Glutamatergic neuron (in vitro differentiated cells): ENCODE measurements at regions not wholly inside any gene's neighbourhood (a gene's known extent, or its start where the extent isn't known, plus 50 kb on each side); places are given as distances from the start of the nearest gene placed in this dataset.

Source experiments
- DNase-seq: peaks from one replicate; pipeline ENCODE4 v3.0.0; 2022
- H3K27ac Mint-ChIP-seq: one replicate; pipeline ENCODE4 v1.8.0; 2020; ENCODE audit warnings: mild to moderate bottlenecking, mixed read lengths, inconsistent platforms; ENCODE audit not compliant: unreplicated experiment
- H3K27me3 Mint-ChIP-seq: one replicate; pipeline ENCODE4 v1.8.0; 2020; ENCODE audit warnings: mild to moderate bottlenecking, moderate library complexity, mixed read lengths, inconsistent platforms; ENCODE audit not compliant: unreplicated experiment
- H3K36me3 Mint-ChIP-seq: one replicate; pipeline ENCODE4 v1.8.0; 2020; ENCODE audit warnings: mild to moderate bottlenecking, mixed read lengths, inconsistent platforms; ENCODE audit not compliant: unreplicated experiment
- H3K4me1 Mint-ChIP-seq: one replicate; pipeline ENCODE4 v1.8.0; 2020; ENCODE audit warnings: mild to moderate bottlenecking, low read depth, mixed read lengths, inconsistent platforms; ENCODE audit not compliant: unreplicated experiment
- H3K4me3 Mint-ChIP-seq: one replicate; pipeline ENCODE4 v1.8.0; 2020; ENCODE audit warnings: mild to moderate bottlenecking, mixed read lengths, inconsistent platforms; ENCODE audit not compliant: unreplicated experiment
- H3K9me3 Mint-ChIP-seq: one replicate; pipeline ENCODE4 v1.8.0; 2020; ENCODE audit warnings: mild to moderate bottlenecking, moderate library complexity, mixed read lengths, inconsistent platforms; ENCODE audit not compliant: unreplicated experiment
- CTCF ChIP-seq: fragments of 200-600 bp; sonication (generic); IDR thresholded peaks from one replicate; pipeline ENCODE4 v1.5.0; 2021; ENCODE audit not compliant: partially characterized antibody, unreplicated experiment

GRCh38 chr21:41601573-41602368 lies 93.8 kb upstream of the TMPRSS2 start:
- DNase-seq, result no peak
- peaks cover 4% of the 10 kb centered on the region for H3K9me3 Mint-ChIP-seq
- peaks cover 4% of the 10 kb centered on the region for H3K27me3 Mint-ChIP-seq
- peaks cover 4% of the 10 kb centered on the region for H3K4me1 Mint-ChIP-seq
- no peaks in the 10 kb centered on the region for H3K36me3 Mint-ChIP-seq
- no peak for TF ChIP-seq CTCF
- H3K27ac Mint-ChIP-seq, result no peak overlapping the region
- H3K4me3 Mint-ChIP-seq, result no peak overlapping the region

GRCh38 chr21:41600961-41601572 lies 93.1 kb upstream of the TMPRSS2 start:
- peaks cover 4% of the 10 kb centered on the region for H3K4me1 Mint-ChIP-seq
- no peak for DNase-seq

GRCh38 chr21:41600556-41600955 lies 92.6 kb upstream of the TMPRSS2 start:
- H3K27ac Mint-ChIP-seq, result no peak overlapping the region
- peaks cover 4% of the 10 kb centered on the region for H3K4me1 Mint-ChIP-seq
- no peaks in the 10 kb centered on the region for H3K36me3 Mint-ChIP-seq
- H3K27me3 Mint-ChIP-seq, result peaks cover 4% of the 10 kb centered on the region
- H3K9me3 Mint-ChIP-seq, result peaks cover 5% of the 10 kb centered on the region
- DNase-seq, result no peak
- no peak overlapping the region for H3K4me3 Mint-ChIP-seq
- no peak for TF ChIP-seq CTCF

More at GRCh38 chr21:41600961-41601572, 93.1 kb upstream of the TMPRSS2 start:
- peaks cover 5% of the 10 kb centered on the region for H3K9me3 Mint-ChIP-seq
- no peak overlapping the region for H3K4me3 Mint-ChIP-seq
- no peaks in the 10 kb centered on the region for H3K36me3 Mint-ChIP-seq
- no peak overlapping the region for H3K27ac Mint-ChIP-seq
- H3K27me3 Mint-ChIP-seq, result peaks cover 4% of the 10 kb centered on the region
- TF ChIP-seq CTCF, result no peak

GRCh38 chr21:41600116-41600515 lies 92.2 kb upstream of the TMPRSS2 start:
- no peak for DNase-seq

More at GRCh38 chr21:41600116-41600515, 92.2 kb upstream of the TMPRSS2 start:
- Mint-ChIP-seq H3K4me3 (no peak overlapping the region), H3K27ac (no peak overlapping the region), H3K27me3 (peaks cover 4% of the 10 kb centered on the region), H3K9me3 (peaks cover 4% of the 10 kb centered on the region), H3K4me1 (peaks cover 4% of the 10 kb centered on the region), H3K36me3 (no peaks in the 10 kb centered on the region)
- TF ChIP-seq CTCF, result no peak
